ENCODE measurements at regions not wholly inside any gene's neighbourhood (a gene's known extent, or its start where the extent isn't known, plus 50 kb on each side); places are given as distances from the start of the nearest gene placed in this dataset.

- TF ChIP-seq CTCF (IDR thresholded peaks at IDR 0.05; ENCODE audit: insufficient read depth, low read length, poor library complexity, severe bottlenecking), result no peak
- TF ChIP-seq EZH2phosphoT487 (conservative IDR thresholded peaks at IDR 0.05; ENCODE audit: low read length), result no peak
Measured at GRCh38 chr7:35518767-35519166, 176.2 kb downstream of the HERPUD2 start.

All from SU-DHL-6 (cell line).